ENCODE measurements at regions not wholly inside any gene's neighbourhood (a gene's known extent, or its start where the extent isn't known, plus 50 kb on each side); places are given as distances from the start of the nearest gene placed in this dataset.

GRCh38 chr11:119782006-119782738 lies 53.2 kb upstream of the NECTIN1 start:
- DNase-seq (ENCODE audit: low spot score) (no peak), FAIRE-seq (no peak)

DNA sequence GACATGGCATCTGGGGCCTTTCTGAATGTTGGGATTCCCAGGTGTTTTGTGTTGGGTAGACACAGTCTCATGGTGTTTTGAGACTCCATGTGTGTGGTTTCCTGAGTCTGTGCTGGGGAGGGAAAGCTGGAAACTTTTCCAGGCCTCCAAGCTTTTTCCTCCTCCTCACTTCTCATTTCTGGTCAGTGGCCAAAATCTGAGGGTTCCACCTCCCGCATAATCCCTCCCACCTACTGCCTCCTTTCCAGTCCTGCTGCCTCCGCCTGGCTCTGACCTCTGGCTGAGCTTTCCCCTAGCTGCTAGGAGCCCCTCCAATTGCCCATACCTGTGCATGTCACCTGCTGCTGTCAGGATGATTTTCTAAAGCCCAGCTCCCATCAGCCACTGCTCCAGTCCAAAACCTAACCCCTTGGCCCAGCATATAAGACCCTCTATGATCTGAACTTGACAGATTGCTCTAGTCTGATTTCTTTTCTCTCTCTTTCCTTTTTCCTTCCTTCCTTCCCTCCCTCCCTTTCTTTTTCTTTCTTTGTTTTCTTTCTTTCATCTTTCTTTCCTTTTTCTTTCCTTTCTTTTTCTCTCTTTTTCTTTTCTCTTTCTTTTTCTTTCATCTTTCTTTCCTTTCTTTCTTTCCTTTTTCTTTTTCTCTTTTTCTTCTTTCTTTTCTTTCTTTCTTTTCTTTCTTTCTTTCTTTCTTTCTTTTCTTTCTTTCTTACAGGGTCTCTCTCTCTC lies 51.4 kb upstream of the NECTIN1 start:
- no peak for FAIRE-seq
- no peak for DNase-seq (ENCODE audit: low spot score)

GRCh38 chr11:119779195-119780071 lies 50.4 kb upstream of the NECTIN1 start:
- DNase-seq (ENCODE audit: low spot score) (no peak), FAIRE-seq (no peak)

Data from RCC 7860 (cell line).